ENCODE measurements at regions not wholly inside any gene's neighbourhood (a gene's known extent, or its start where the extent isn't known, plus 50 kb on each side); places are given as distances from the start of the nearest gene placed in this dataset.
"Not testable (repeated sequence)": the region's sequence is repeated elsewhere in the genome, so short reads cannot be mapped to it uniquely, and the experiment has no call there.

GRCh38 chr5:62812621-62813255 is 234.1 kb downstream of the LRRC70 start:
- Histone ChIP-seq H3K4me1 (no peaks in the 10 kb centered on the region), H3K9me3 (no peaks in the 10 kb centered on the region), H3K4me3 (no peak overlapping the region), H3K27ac (no peak overlapping the region), H3K27me3 (no peaks in the 10 kb centered on the region), H3K36me3 (no peaks in the 10 kb centered on the region)
- TF ChIP-seq, protein P1, sequence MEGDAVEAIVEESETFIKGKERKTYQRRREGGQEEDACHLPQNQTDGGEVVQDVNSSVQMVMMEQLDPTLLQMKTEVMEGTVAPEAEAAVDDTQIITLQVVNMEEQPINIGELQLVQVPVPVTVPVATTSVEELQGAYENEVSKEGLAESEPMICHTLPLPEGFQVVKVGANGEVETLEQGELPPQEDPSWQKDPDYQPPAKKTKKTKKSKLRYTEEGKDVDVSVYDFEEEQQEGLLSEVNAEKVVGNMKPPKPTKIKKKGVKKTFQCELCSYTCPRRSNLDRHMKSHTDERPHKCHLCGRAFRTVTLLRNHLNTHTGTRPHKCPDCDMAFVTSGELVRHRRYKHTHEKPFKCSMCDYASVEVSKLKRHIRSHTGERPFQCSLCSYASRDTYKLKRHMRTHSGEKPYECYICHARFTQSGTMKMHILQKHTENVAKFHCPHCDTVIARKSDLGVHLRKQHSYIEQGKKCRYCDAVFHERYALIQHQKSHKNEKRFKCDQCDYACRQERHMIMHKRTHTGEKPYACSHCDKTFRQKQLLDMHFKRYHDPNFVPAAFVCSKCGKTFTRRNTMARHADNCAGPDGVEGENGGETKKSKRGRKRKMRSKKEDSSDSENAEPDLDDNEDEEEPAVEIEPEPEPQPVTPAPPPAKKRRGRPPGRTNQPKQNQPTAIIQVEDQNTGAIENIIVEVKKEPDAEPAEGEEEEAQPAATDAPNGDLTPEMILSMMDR (IDR thresholded peaks at IDR 0.05) = no peak
- DNase-seq (ENCODE audit: low spot score in 2 of 2) = no peak
- intact Hi-C loops (cut with DNase I) = no loop called here

DNA sequence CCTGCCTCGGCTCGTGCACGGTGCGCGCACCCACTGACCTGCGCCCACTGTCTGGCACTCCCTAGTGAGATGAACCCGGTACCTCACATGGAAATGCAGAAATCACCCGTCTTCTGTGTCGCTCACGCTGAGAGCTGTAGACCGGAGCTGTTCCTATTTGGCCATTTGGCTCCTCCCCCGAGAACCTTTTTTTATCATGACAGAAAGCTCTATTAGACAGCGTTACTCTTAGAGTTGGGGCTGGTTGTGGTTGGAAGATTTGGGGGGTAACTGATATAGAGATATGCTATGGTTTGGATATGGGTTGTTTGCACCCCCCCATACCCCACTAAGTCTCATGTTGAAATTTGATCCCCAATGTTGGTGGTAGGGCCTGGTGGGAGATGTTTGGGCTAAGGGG is 226.2 kb downstream of the LRRC70 start:
- H3K27me3 ChIP-seq; H3K36me3 ChIP-seq; H3K4me1 ChIP-seq; H3K4me3 ChIP-seq; H3K9me3 ChIP-seq; DNase-seq (ENCODE audit: low spot score in 2 of 2); intact Hi-C loops (cut with DNase I); H3K27ac ChIP-seq: not testable (repeated sequence)

- Histone ChIP-seq H3K27ac (no peak overlapping the region), H3K27me3 (no peaks in the 10 kb centered on the region), H3K4me1 (no peaks in the 10 kb centered on the region), H3K36me3 (no peaks in the 10 kb centered on the region), H3K9me3 (peaks cover 0 to 9% of the 10 kb centered on the region in 2 donors), H3K4me3 (no peak overlapping the region)
- intact Hi-C loops (cut with DNase I) = no loop called here
- DNase-seq (ENCODE audit: low spot score in 2 of 2) = no peak
- TF ChIP-seq, protein P1 (IDR thresholded peaks at IDR 0.05) = no peak
These were observed 217.3 kb downstream of the LRRC70 start for GRCh38 chr5:62795926-62796325.

DNA sequence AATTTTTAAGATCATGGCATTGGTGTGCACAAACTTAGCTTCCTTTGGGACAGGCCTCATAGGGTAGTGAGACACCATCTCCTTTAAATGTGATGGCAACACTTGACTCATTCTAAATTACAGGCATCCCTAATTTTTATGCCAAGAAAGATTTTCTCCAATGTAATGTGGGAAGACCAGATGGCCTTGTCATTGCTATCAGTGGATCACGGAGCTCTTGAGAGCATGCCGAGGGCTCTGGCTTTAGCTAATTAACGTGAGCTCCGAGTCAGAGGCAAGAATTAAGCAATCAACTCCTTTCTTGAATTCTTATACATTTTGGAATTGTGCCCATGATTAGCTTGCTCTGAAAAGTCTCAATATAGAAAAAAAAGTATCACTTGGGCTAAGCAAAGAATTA is 215.8 kb downstream of the LRRC70 start:
- TF ChIP-seq, protein P1 (IDR thresholded peaks at IDR 0.05) = no peak
- peaks cover 0 to 9% of the 10 kb centered on the region in 2 donors for H3K9me3 ChIP-seq
- DNase-seq (ENCODE audit: low spot score in 2 of 2) = no peak
- H3K4me1 ChIP-seq = no peaks in the 10 kb centered on the region
- no peak overlapping the region for H3K4me3 ChIP-seq
- no peaks in the 10 kb centered on the region for H3K36me3 ChIP-seq
- intact Hi-C loops (cut with DNase I) = no loop called here
- H3K27me3 ChIP-seq = no peaks in the 10 kb centered on the region
- no peak overlapping the region for H3K27ac ChIP-seq

- intact Hi-C loops (cut with DNase I) = no loop called here
- TF ChIP-seq, protein P1 (IDR thresholded peaks at IDR 0.05) = no peak
These were observed 212.4 kb downstream of the LRRC70 start for GRCh38 chr5:62791059-62791458.

GRCh38 chr5:62790348-62790747 is 211.7 kb downstream of the LRRC70 start:
- no peaks in the 10 kb centered on the region for H3K36me3 ChIP-seq
- TF ChIP-seq, protein P1 (IDR thresholded peaks at IDR 0.05) = no peak
- H3K4me1 ChIP-seq = no peaks in the 10 kb centered on the region
- H3K27ac ChIP-seq = no peak overlapping the region
- H3K9me3 ChIP-seq = no peaks in the 10 kb centered on the region
- H3K27me3 ChIP-seq = no peaks in the 10 kb centered on the region
- no peak overlapping the region for H3K4me3 ChIP-seq
- intact Hi-C loops (cut with DNase I) = no loop called here
- DNase-seq (ENCODE audit: low spot score in 2 of 2) = no peak

More at GRCh38 chr5:62791059-62791458, 212.4 kb downstream of the LRRC70 start:
- Histone ChIP-seq H3K9me3 (no peaks in the 10 kb centered on the region), H3K4me3 (no peak overlapping the region), H3K27ac (no peak overlapping the region), H3K36me3 (no peaks in the 10 kb centered on the region), H3K27me3 (no peaks in the 10 kb centered on the region), H3K4me1 (no peaks in the 10 kb centered on the region)
- no peak for DNase-seq (ENCODE audit: low spot score in 2 of 2)

Measured in ascending aorta (tissue), 2 donors.